Lower leg skin (tissue), 3 donors: ENCODE measurements at regions not wholly inside any gene's neighbourhood (a gene's known extent, or its start where the extent isn't known, plus 50 kb on each side); places are given as distances from the start of the nearest gene placed in this dataset.

Experiments
- POLR2A ChIP-seq, 2 donors: fragments of 450-650 bp; IDR thresholded peaks; one replicate each; pipeline ENCODE4 v1.6.1; 2016 to 2017; ENCODE audit warnings: antibody characterized with exemption in 2 of 2, mild to moderate bottlenecking in 1 of 2, moderate library complexity in 1 of 2
- TF ChIP-seq, protein P1 (sequence below), 3 donors: fragments of 450-650 bp; IDR thresholded peaks; one replicate each; pipeline ENCODE4 v1.5.1; 2016; ENCODE audit warnings: antibody characterized with exemption in 3 of 3, mild to moderate bottlenecking in 3 of 3, moderate library complexity in 2 of 3

DNA sequence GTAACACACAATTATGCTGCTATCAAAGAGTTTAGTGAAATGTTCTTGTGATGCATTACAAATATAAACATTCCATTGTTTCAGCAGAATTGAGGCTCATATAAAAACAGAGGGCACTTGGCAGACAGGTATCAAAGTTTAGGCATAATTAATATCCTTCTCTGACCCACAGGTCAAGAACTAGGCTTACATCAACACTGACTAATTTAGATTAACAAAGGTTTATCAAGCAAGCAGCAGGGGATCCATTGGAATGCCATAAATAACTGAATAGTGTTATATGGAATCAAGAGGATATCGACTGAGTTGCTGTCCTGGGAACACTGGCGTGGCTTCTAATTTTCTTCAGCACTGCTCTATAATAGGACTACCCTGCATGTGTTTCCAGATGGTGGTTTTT lies 414.5 kb upstream of the ARRDC3 start:
- TF ChIP-seq, protein P1, sequence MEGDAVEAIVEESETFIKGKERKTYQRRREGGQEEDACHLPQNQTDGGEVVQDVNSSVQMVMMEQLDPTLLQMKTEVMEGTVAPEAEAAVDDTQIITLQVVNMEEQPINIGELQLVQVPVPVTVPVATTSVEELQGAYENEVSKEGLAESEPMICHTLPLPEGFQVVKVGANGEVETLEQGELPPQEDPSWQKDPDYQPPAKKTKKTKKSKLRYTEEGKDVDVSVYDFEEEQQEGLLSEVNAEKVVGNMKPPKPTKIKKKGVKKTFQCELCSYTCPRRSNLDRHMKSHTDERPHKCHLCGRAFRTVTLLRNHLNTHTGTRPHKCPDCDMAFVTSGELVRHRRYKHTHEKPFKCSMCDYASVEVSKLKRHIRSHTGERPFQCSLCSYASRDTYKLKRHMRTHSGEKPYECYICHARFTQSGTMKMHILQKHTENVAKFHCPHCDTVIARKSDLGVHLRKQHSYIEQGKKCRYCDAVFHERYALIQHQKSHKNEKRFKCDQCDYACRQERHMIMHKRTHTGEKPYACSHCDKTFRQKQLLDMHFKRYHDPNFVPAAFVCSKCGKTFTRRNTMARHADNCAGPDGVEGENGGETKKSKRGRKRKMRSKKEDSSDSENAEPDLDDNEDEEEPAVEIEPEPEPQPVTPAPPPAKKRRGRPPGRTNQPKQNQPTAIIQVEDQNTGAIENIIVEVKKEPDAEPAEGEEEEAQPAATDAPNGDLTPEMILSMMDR (IDR thresholded peaks at IDR 0.05), result no peak
- no peak for TF ChIP-seq POLR2A (IDR thresholded peaks at IDR 0.05)
